H1 (cell line): ENCODE measurements at regions not wholly inside any gene's neighbourhood (a gene's known extent, or its start where the extent isn't known, plus 50 kb on each side); places are given as distances from the start of the nearest gene placed in this dataset.

Experiments
- CTCF ChIA-PET: fragments of 300-600 bp; sonication (Branson Sonifier 250); formaldehyde crosslinking; loops from one replicate; lab custom pipeline; 2021; ENCODE audit not compliant: partially characterized antibody; lab: Charles Lee
- POLR2A ChIA-PET: fragments of 300-600 bp; sonication (Branson Sonifier 250); formaldehyde crosslinking; loops from one replicate; lab custom pipeline; 2021; ENCODE audit warnings: inconsistent platforms; ENCODE audit not compliant: partially characterized antibody; lab: Charles Lee
- DNase-seq, 2 experiments: peaks; one replicate each; pipeline versions ENCODE4 v3.0.0 to v3.0.0-alpha.2; 2010 to 2022; ENCODE audit warnings: low spot score in 2 of 2, low read depth in 1 of 2, mixed read lengths in 1 of 2
- FAIRE-seq: peaks from 2 replicates; lab custom pipeline; 2011; peaks lifted over from hg19 to GRCh38; lab: Jason Lieb, UNC
- H2AFZ ChIP-seq: 2 replicates; pipeline ENCODE4 v1.8.1; 2012; ENCODE audit warnings: low read length, inconsistent platforms
- H2AK5ac ChIP-seq: 2 replicates; pipeline ENCODE4 v1.6.1; 2013; ENCODE audit warnings: low read depth, low read length
- H2BK120ac ChIP-seq: replicated peaks from 2 replicates; pipeline ENCODE3; 2013; ENCODE audit warnings: low read depth, low read length, inconsistent platforms
- H2BK12ac ChIP-seq: 2 replicates; pipeline ENCODE4 v1.6.1; 2013; ENCODE audit warnings: low read depth, low read length
- H2BK15ac ChIP-seq: 2 replicates; pipeline ENCODE4 v1.6.1; 2013; ENCODE audit warnings: low read length
- H2BK20ac ChIP-seq: 2 replicates; pipeline ENCODE4 v1.6.1; 2013; ENCODE audit warnings: low read length
- H2BK5ac ChIP-seq: 2 replicates; pipeline ENCODE4 v1.6.1; 2013; ENCODE audit warnings: low read depth, low read length
- H3K14ac ChIP-seq: 2 replicates; pipeline ENCODE4 v1.6.1; 2013; ENCODE audit warnings: inconsistent platforms; ENCODE audit not compliant: insufficient read length
- H3K18ac ChIP-seq: 2 replicates; pipeline ENCODE4 v1.6.1; 2013; ENCODE audit warnings: low read length; ENCODE audit errors: extremely low read depth
- H3K23ac ChIP-seq: 2 replicates; pipeline ENCODE4 v1.6.1; 2013; ENCODE audit warnings: inconsistent platforms; ENCODE audit not compliant: insufficient read length
- H3K23me2 ChIP-seq: 2 replicates; pipeline ENCODE4 v1.6.1; 2013; ENCODE audit warnings: low read depth, low read length
- H3K27ac ChIP-seq: 2 replicates; pipeline ENCODE4 v1.6.1; 2011; ENCODE audit warnings: low read depth, low read length, inconsistent platforms
- H3K27me3 ChIP-seq, 4 experiments: replicated peaks in 1 of 4; 1 replicate in 1 of 4; 2 replicates in 3 of 4; pipeline versions ENCODE4 v1.6.1 to v1.8.1; 2011 to 2013; ENCODE audit warnings: low read length in 3 of 4, mild to moderate bottlenecking in 3 of 4, inconsistent platforms in 2 of 4, mixed read lengths in 2 of 4, moderate library complexity in 1 of 4; ENCODE audit not compliant: control insufficient read depth in 3 of 4, insufficient read depth in 3 of 4; ENCODE audit errors: extremely low read depth in 1 of 4
- H3K36me3 ChIP-seq, 4 experiments: 2 replicates each; pipeline versions ENCODE4 v1.6.1 to v1.8.1; 2011 to 2013; ENCODE audit warnings: mild to moderate bottlenecking in 4 of 4, low read length in 3 of 4, moderate library complexity in 2 of 4, control low read depth in 1 of 4, inconsistent platforms in 1 of 4; ENCODE audit not compliant: insufficient read depth in 4 of 4, control insufficient read depth in 2 of 4
- H3K4ac ChIP-seq: replicated peaks from 2 replicates; pipeline ENCODE3; 2013; ENCODE audit warnings: low read length, low read depth, mixed read lengths, inconsistent platforms; ENCODE audit not compliant: insufficient read length
- H3K4me1 ChIP-seq, 4 experiments: replicated peaks in 1 of 4; 1 replicate in 1 of 4; 2 replicates in 3 of 4; pipeline versions ENCODE4 v1.6.1 to v1.8.1; 2011 to 2013; ENCODE audit warnings: low read length in 3 of 4, inconsistent platforms in 2 of 4, mixed read lengths in 1 of 4; ENCODE audit not compliant: insufficient read depth in 4 of 4, control insufficient read depth in 3 of 4
- H3K4me2 ChIP-seq, 2 experiments: 2 replicates each; pipeline versions ENCODE4 v1.6.1 to v1.8.1; 2011 to 2013; ENCODE audit warnings: low read depth in 2 of 2, low read length in 2 of 2, control low read depth in 1 of 2, inconsistent platforms in 1 of 2, mild to moderate bottlenecking in 1 of 2; ENCODE audit not compliant: insufficient read depth in 1 of 2
- H3K4me3 ChIP-seq, 4 experiments: fragments of 200-600, 300-600 bp in 1 of 4; sonication (generic), shearing (Covaris generic), sonication (Bioruptor Twin) in 1 of 4; 2 replicates each; pipeline versions ENCODE4 v1.5.1 to v1.8.1; 2011 to 2016; ENCODE audit warnings: low read length in 4 of 4, low read depth in 3 of 4, control low read depth in 2 of 4, inconsistent platforms in 2 of 4, mild to moderate bottlenecking in 2 of 4, mixed read lengths in 1 of 4, moderate library complexity in 1 of 4; ENCODE audit not compliant: insufficient read depth in 2 of 4; ENCODE audit errors: extremely low read depth in 1 of 4
- H3K56ac ChIP-seq: replicated peaks from 2 replicates; pipeline ENCODE3; 2013; ENCODE audit warnings: low read depth, mild to moderate bottlenecking, mixed read lengths, low read length, inconsistent platforms; ENCODE audit not compliant: insufficient read length
- H3K79me1 ChIP-seq: 2 replicates; pipeline ENCODE4 v1.6.1; 2013; ENCODE audit warnings: low read depth, low read length, control low read depth
- H3K79me2 ChIP-seq, 2 experiments: 2 replicates each; pipeline versions ENCODE4 v1.6.1 to v1.8.1; 2012 to 2013; ENCODE audit warnings: low read length in 2 of 2, mild to moderate bottlenecking in 2 of 2, inconsistent platforms in 1 of 2; ENCODE audit not compliant: insufficient read depth in 2 of 2, control insufficient read depth in 1 of 2
- H3K9ac ChIP-seq, 4 experiments: replicated peaks in 1 of 4; 1 replicate in 1 of 4; 2 replicates in 3 of 4; pipeline versions ENCODE4 v1.6.1 to v1.8.1; 2011 to 2013; ENCODE audit warnings: low read depth in 3 of 4, low read length in 3 of 4, control low read depth in 2 of 4, mild to moderate bottlenecking in 2 of 4, moderate library complexity in 2 of 4, inconsistent platforms in 1 of 4; ENCODE audit errors: extremely low read depth in 1 of 4
- H3K9me3 ChIP-seq, 2 experiments: 2 replicates each; pipeline versions ENCODE4 v1.6.1 to v1.8.1; 2012 to 2013; ENCODE audit warnings: mild to moderate bottlenecking in 2 of 2, moderate library complexity in 2 of 2, control low read depth in 1 of 2, inconsistent platforms in 1 of 2, low read depth in 1 of 2, low read length in 1 of 2, mixed read lengths in 1 of 2; ENCODE audit not compliant: insufficient read depth in 2 of 2
- H4K20me1 ChIP-seq, 2 experiments: replicated peaks in 1 of 2; 2 replicates each; pipeline versions ENCODE3 to v1.8.1; 2011 to 2013; ENCODE audit warnings: inconsistent platforms in 2 of 2, low read length in 2 of 2, mild to moderate bottlenecking in 1 of 2; ENCODE audit not compliant: insufficient read depth in 2 of 2, control insufficient read depth in 1 of 2
- H4K5ac ChIP-seq: 2 replicates; pipeline ENCODE4 v1.6.1; 2013; ENCODE audit warnings: low read length, low read depth, mixed read lengths, inconsistent platforms; ENCODE audit not compliant: insufficient read length
- H4K8ac ChIP-seq: 2 replicates; pipeline ENCODE4 v1.8.0; 2013; ENCODE audit warnings: mild to moderate bottlenecking, moderate library complexity, low read length, inconsistent platforms; ENCODE audit not compliant: insufficient read depth; ENCODE audit errors: extremely low read depth
- H4K91ac ChIP-seq: replicated peaks from 2 replicates; pipeline ENCODE3; 2013; ENCODE audit warnings: low read length, mixed read lengths, inconsistent platforms; ENCODE audit not compliant: insufficient read length
- BCL11A ChIP-seq, 2 experiments: IDR thresholded peaks; one replicate each; pipeline ENCODE4 v1.6.1; 2011; ENCODE audit warnings: low read depth in 2 of 2, low read length in 2 of 2, mild to moderate bottlenecking in 2 of 2
- CBX5 ChIP-seq: fragments of 300-800, 300-1000 bp; sonication (generic); IDR thresholded peaks from 2 replicates; pipeline ENCODE4 v1.7.1; 2016; ENCODE audit warnings: antibody characterized with exemption, low read length, low read depth
- CHD1 ChIP-seq: IDR thresholded peaks from 2 replicates; pipeline ENCODE4 v1.6.1; 2012; ENCODE audit warnings: low read depth, low read length, improper control_type of control experiment
- PHF8 ChIP-seq: fragments of 200-600 bp; sonication (generic); conservative IDR thresholded peaks from 2 replicates; pipeline ENCODE4 v1.7.1; 2012; ENCODE audit warnings: low read depth, mild to moderate bottlenecking, inconsistent platforms, low read length, moderate library complexity
- RFX5 ChIP-seq: IDR thresholded peaks from 2 replicates; pipeline ENCODE4 v1.6.1; 2011; ENCODE audit warnings: low read depth, low read length, improper control_type of control experiment, borderline replicate concordance
- SIN3A ChIP-seq, 2 experiments: IDR thresholded peaks in 1 of 2; conservative IDR thresholded peaks in 1 of 2; 2 replicates each; pipeline ENCODE4 v1.6.1; 2011 to 2012; ENCODE audit warnings: low read length in 2 of 2, improper control_type of control experiment in 1 of 2, low read depth in 1 of 2, mild to moderate bottlenecking in 1 of 2
- SIX5 ChIP-seq: IDR thresholded peaks from 2 replicates; pipeline ENCODE4 v1.6.1; 2011; ENCODE audit warnings: mild to moderate bottlenecking, low read depth, low read length
- TEAD4 ChIP-seq: IDR thresholded peaks from 2 replicates; pipeline ENCODE4 v1.6.1; 2012; ENCODE audit warnings: low read depth, low read length, inconsistent platforms, mixed read lengths
- WGBS, 2 experiments: shearing (Covaris generic) in 1 of 2; methylation state at CpG; one replicate each; pipeline versions ENCODE4 v1.1.6 to v1.1.7; 2013 to 2015; ENCODE audit warnings: low lambda C conversion rate in 2 of 2, mixed read lengths in 2 of 2, inconsistent platforms in 1 of 2, low coverage in 1 of 2, missing lambda C conversion rate in 1 of 2; ENCODE audit not compliant: insufficient replicate concordance in 2 of 2, insufficient coverage in 1 of 2, insufficient read length in 1 of 2; ENCODE audit errors: extremely low coverage in 1 of 2, missing lambda C conversion rate in 1 of 2; 5-methylcytosine and 5-hydroxymethylcytosine counted together

- Histone ChIP-seq H3K14ac (no peak overlapping the region), H3K4me2 (no peak overlapping the region), H4K5ac (no peak overlapping the region), H3K4me3 (no peak overlapping the region), H3K9me3 (no peaks in the 10 kb centered on the region), H2AK5ac (no peak overlapping the region), H3K79me1 (no peaks in the 10 kb centered on the region), H2BK20ac (no peak overlapping the region), H2BK12ac (no peak overlapping the region), H3K9ac (no peak overlapping the region), H3K36me3 (no peaks in the 10 kb centered on the region), H3K23ac (no peak overlapping the region), H4K20me1 (no peaks in the 10 kb centered on the region), H3K27me3 (no peaks in the 10 kb centered on the region), H4K8ac (no peak overlapping the region), H3K27ac (no peak overlapping the region), H3K4me1 (no peaks in the 10 kb centered on the region), H3K4ac (no peak overlapping the region), H3K18ac (no peak overlapping the region), H2BK5ac (no peak overlapping the region), H3K23me2 (no peaks in the 10 kb centered on the region), H2AFZ (no peak overlapping the region), H3K79me2 (no peaks in the 10 kb centered on the region), H2BK15ac (no peak overlapping the region), H3K56ac (no peak overlapping the region), H4K91ac (no peak overlapping the region), H2BK120ac (no peak overlapping the region)
- DNase-seq (no peak), FAIRE-seq (no peak)
- 64% methylated on average over 1 of the region's 1 CpG; no CpG with 5 or more reads in 1 of the 2 experiments for WGBS, 2 experiments
- ChIA-PET CTCF (interaction anchor here (0.7 kb wide), 1 partner anchor 19 kb away, joined by 3 read pairs; no protein-coding TSS in a partner anchor), POLR2A (no interaction called here)
- no peak for TF ChIP-seq TEAD4
- TF ChIP-seq SIN3A (conservative IDR thresholded peaks at IDR 0.05 in 1 of 2, IDR thresholded peaks at IDR 0.05 in 1 of 2; ENCODE audit: low read depth in 1 of 2, low read length in 2 of 2) = no peak
- no peak for TF ChIP-seq PHF8
- no peak for TF ChIP-seq RFX5
- TF ChIP-seq BCL11A (IDR thresholded peaks at IDR 0.05; ENCODE audit: low read depth in 2 of 2, low read length in 2 of 2) = no peak
- TF ChIP-seq CBX5 = no peak
- TF ChIP-seq SIX5 = no peak
- no peak for TF ChIP-seq CHD1
Measured at GRCh38 chr18:44216169-44216568, 464.5 kb upstream of the SETBP1 start.
